ENCODE measurements at regions not wholly inside any gene's neighbourhood (a gene's known extent, or its start where the extent isn't known, plus 50 kb on each side); places are given as distances from the start of the nearest gene placed in this dataset.

DNA sequence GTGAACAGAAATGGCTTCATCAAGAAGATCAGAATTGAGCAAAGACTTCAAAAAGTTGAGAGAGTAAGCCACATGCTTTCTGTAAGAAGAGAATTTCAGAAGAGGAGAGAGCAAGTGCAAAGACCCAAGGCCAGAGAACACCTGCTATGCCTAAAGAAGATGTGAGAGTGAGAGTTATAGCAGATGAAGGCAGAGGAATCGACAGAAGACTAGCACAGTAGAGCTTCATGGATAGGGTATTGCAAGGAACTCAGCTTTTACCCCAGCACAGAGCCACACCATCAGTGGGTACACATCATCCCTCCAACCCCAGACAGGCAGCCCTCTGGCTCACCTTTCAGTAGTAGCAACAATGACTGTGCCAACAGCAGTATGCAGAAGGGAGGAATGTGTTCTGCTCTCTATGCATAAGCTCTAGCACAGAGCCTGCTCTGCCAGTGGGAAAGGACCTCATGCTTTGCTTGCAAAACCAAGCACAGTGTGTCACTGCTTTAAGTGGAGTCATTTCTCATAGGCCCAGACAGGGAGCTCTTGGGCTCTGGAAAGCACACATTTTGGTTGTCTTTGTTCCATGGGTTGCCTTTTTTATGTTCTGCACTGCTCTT, 318.6 kb downstream of the NAF1 start:
- Histone ChIP-seq H3K4me1 (ENCODE audit: insufficient read depth, low read length) (no peaks in the 10 kb centered on the region), H3K9me3 (ENCODE audit: low read length) (no peaks in the 10 kb centered on the region), H3K27ac (ENCODE audit: low read length) (no peak overlapping the region), H3K4me2 (ENCODE audit: low read length) (no peak overlapping the region), H3K4me3 (ENCODE audit: low read length) (no peak overlapping the region), H2AFZ (ENCODE audit: low read length) (no peak overlapping the region), H4K20me1 (ENCODE audit: low read length) (no peaks in the 10 kb centered on the region), H3K36me3 (ENCODE audit: low read depth, low read length) (no peaks in the 10 kb centered on the region), H3K9ac (ENCODE audit: low read length) (no peak overlapping the region), H3K79me2 (ENCODE audit: low read length) (no peaks in the 10 kb centered on the region), H3K9me2 (replicated peaks; ENCODE audit: low read length) (no peaks in the 10 kb centered on the region), H3F3A (ENCODE audit: low read length, unreplicated experiment) (no peaks in the 10 kb centered on the region), H3K27me3 (ENCODE audit: low read length) (no peaks in the 10 kb centered on the region)
- CTCF ChIA-PET, result no interaction called here
- TF ChIP-seq CTCF (conservative IDR thresholded peaks at IDR 0.05; ENCODE audit: low read depth, low read length) (no peak), EZH2phosphoT487 (IDR thresholded peaks at IDR 0.05; ENCODE audit: borderline replicate concordance, low read length) (no peak), EZH2 (IDR thresholded peaks at IDR 0.05; ENCODE audit: low read length, unreplicated experiment) (no peak)
- ATAC-seq (no peak), DNase-seq (no peak)
- POLR2A ChIA-PET (ENCODE audit: unreplicated experiment), result no interaction called here
- intact Hi-C loops (cut with micrococcal nuclease), result no loop called here
- BruUV-seq (replicated peaks), result no TSS peak

DNA sequence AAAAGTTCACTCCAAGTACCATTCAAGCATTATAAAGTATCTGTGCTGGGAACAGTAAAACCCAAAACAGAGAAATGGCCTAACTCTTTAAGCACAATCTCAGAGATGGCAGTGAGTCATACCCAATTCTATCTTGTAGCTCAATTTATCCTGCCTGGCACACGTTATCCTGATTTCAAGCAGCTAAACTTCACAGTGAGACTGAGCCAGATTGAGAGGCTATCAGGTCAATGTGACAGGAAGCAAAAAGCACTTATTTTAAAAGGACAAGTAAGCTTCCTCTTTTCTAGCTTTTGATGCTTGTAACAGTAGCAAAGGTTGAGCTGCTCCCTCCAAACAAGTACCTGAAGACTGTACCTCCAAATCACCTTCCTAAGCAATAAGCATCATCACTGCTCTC, 324.9 kb downstream of the NAF1 start:
- no TSS peak for BruUV-seq (replicated peaks)
- H3F3A ChIP-seq (ENCODE audit: low read length, unreplicated experiment), result no peaks in the 10 kb centered on the region
- POLR2A ChIA-PET (ENCODE audit: unreplicated experiment), result no interaction called here

More for the DNA sequence above, 324.9 kb downstream of the NAF1 start:
- no peak overlapping the region for H3K4me2 ChIP-seq (ENCODE audit: low read length)
- H3K4me1 ChIP-seq (ENCODE audit: insufficient read depth, low read length), result no peaks in the 10 kb centered on the region
- no peak overlapping the region for H2AFZ ChIP-seq (ENCODE audit: low read length)
- H4K20me1 ChIP-seq (ENCODE audit: low read length), result no peaks in the 10 kb centered on the region
- ATAC-seq (no peak), DNase-seq (no peak)
- intact Hi-C loops (cut with micrococcal nuclease), result no loop called here
- H3K9ac ChIP-seq (ENCODE audit: low read length), result no peak overlapping the region
- H3K27ac ChIP-seq (ENCODE audit: low read length), result no peak overlapping the region
- H3K9me2 ChIP-seq (replicated peaks; ENCODE audit: low read length), result no peaks in the 10 kb centered on the region
- no peaks in the 10 kb centered on the region for H3K36me3 ChIP-seq (ENCODE audit: low read depth, low read length)
- CTCF ChIA-PET, result no interaction called here
- TF ChIP-seq EZH2phosphoT487 (IDR thresholded peaks at IDR 0.05; ENCODE audit: borderline replicate concordance, low read length), result no peak
- no peak for TF ChIP-seq CTCF (conservative IDR thresholded peaks at IDR 0.05; ENCODE audit: low read depth, low read length)
- no peak for TF ChIP-seq EZH2 (IDR thresholded peaks at IDR 0.05; ENCODE audit: low read length, unreplicated experiment)
- no peaks in the 10 kb centered on the region for H3K79me2 ChIP-seq (ENCODE audit: low read length)
- H3K9me3 ChIP-seq (ENCODE audit: low read length), result no peaks in the 10 kb centered on the region
- no peaks in the 10 kb centered on the region for H3K27me3 ChIP-seq (ENCODE audit: low read length)
- no peak overlapping the region for H3K4me3 ChIP-seq (ENCODE audit: low read length)

Data from PC-3 (cell line).